Left lung (tissue), 4 donors: ENCODE measurements at regions not wholly inside any gene's neighbourhood (a gene's known extent, or its start where the extent isn't known, plus 50 kb on each side); places are given as distances from the start of the nearest gene placed in this dataset.

Source experiments
- ATAC-seq: fragments of 200-7000 bp; cut with Tn5 transposase; one replicate; pipeline ENCODE4 v1.9.1; 2020; ENCODE audit warnings: moderate library complexity
- DNase-seq, 4 donors: peaks; one replicate each; pipeline ENCODE4 v3.0.0-alpha.2; 2013 to 2020
- H3K27ac ChIP-seq, 2 donors: fragments of 200-600 bp; sonication (generic) in 1 of 2; one replicate each; pipeline versions ENCODE4 v1.5.0 to v1.8.0; 2020 to 2021
- H3K27me3 ChIP-seq, 2 donors: fragments of 200-600 bp; sonication (generic) in 1 of 2; one replicate each; pipeline versions ENCODE4 v1.5.0 to v1.8.0; 2020 to 2021
- H3K36me3 ChIP-seq, 2 donors: fragments of 200-600 bp; sonication (generic) in 1 of 2; one replicate each; pipeline versions ENCODE4 v1.5.0 to v1.8.0; 2020 to 2021
- H3K4me1 ChIP-seq, 2 donors: fragments of 200-600 bp; one replicate each; pipeline ENCODE4 v1.8.0; 2021
- H3K4me3 ChIP-seq, 2 donors: fragments of 200-600 bp; sonication (generic) in 1 of 2; one replicate each; pipeline versions ENCODE4 v1.5.0 to v1.8.0; 2020 to 2021; ENCODE audit warnings: mild to moderate bottlenecking in 1 of 2
- H3K9me3 ChIP-seq, 2 donors: fragments of 200-600 bp; sonication (generic) in 1 of 2; one replicate each; pipeline versions ENCODE4 v1.5.0 to v1.8.0; 2020 to 2021
- intact Hi-C, 2 donors: fragments of 100-400 bp; cut with DNase I; formaldehyde crosslinking; loops; one replicate each; pipeline versions ENCODE4 v1.11.2 to v1.14.2; 2022
- TF ChIP-seq, protein P1 (sequence below), 2 donors: fragments of 200-600 bp; sonication (generic) in 1 of 2; IDR thresholded peaks; one replicate each; pipeline versions ENCODE4 v1.5.0 to v1.8.0; 2021; ENCODE audit warnings: antibody characterized with exemption in 2 of 2
- donor health status: DM: no; HTN: yes; CAD: no.
- donor health status: DM: no; HTN: no; CAD: no.

DNA sequence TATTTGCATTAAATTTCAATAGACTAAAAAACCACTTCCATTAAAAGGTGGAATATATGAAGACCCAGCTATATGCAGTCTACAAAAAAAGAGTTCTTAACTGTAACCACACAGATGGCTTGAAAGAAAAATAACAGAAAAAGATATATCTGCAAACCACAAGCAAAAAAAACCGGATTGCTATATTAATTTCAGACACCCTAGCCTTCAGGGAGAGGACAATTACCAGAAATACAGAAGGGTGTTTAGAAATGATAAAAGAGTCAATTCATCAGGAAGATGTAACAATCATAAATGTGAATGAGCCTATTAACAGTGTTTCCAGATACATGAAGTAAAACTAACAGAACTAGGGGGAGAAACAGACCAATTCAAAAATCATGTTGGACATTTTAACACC lies 56.9 kb upstream of the SMIM23 start:
- peaks cover 0 to 26% of the 10 kb centered on the region in 2 donors for H3K9me3 ChIP-seq
- H3K4me1 ChIP-seq: no peaks in the 10 kb centered on the region
- no peak overlapping the region for H3K4me3 ChIP-seq
- H3K36me3 ChIP-seq: no peaks in the 10 kb centered on the region
- peaks cover 0 to 3% of the 10 kb centered on the region in 2 donors for H3K27me3 ChIP-seq
- no peak for DNase-seq
- no peak overlapping the region for H3K27ac ChIP-seq
- no peak for ATAC-seq
- TF ChIP-seq, protein P1, sequence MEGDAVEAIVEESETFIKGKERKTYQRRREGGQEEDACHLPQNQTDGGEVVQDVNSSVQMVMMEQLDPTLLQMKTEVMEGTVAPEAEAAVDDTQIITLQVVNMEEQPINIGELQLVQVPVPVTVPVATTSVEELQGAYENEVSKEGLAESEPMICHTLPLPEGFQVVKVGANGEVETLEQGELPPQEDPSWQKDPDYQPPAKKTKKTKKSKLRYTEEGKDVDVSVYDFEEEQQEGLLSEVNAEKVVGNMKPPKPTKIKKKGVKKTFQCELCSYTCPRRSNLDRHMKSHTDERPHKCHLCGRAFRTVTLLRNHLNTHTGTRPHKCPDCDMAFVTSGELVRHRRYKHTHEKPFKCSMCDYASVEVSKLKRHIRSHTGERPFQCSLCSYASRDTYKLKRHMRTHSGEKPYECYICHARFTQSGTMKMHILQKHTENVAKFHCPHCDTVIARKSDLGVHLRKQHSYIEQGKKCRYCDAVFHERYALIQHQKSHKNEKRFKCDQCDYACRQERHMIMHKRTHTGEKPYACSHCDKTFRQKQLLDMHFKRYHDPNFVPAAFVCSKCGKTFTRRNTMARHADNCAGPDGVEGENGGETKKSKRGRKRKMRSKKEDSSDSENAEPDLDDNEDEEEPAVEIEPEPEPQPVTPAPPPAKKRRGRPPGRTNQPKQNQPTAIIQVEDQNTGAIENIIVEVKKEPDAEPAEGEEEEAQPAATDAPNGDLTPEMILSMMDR (IDR thresholded peaks at IDR 0.05): no peak
- intact Hi-C loops: no loop called here
